ENCODE measurements at regions not wholly inside any gene's neighbourhood (a gene's known extent, or its start where the extent isn't known, plus 50 kb on each side); places are given as distances from the start of the nearest gene placed in this dataset.
"Not testable (repeated sequence)": the region's sequence is repeated elsewhere in the genome, so short reads cannot be mapped to it uniquely, and the experiment has no call there.

DNA sequence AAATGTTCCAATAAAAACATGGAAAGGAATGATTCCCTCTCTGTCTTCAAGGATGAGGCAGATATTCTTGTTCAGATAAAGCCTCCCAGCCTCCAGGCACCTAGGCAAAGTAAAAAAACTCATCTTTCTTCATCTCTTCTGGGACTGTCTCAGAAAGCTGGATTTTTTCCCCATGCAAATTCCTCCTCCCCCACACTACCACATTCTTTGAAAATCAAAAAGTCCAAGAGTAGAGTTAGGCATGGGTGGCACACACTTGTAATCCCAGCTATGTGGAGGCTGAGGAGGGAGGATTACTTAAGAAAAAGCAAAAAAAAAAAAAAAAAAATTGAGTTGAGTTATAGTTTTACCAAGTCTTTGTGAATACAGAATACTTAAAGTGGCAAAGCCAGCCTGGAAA, 82.8 kb downstream of the GLUL start (continued):
- TF ChIP-seq ZNF780A (CRISPR knock-in tag; IDR thresholded peaks at IDR 0.05) (no peak), ZBTB20 (CRISPR knock-in tag; IDR thresholded peaks at IDR 0.05; ENCODE audit: borderline replicate concordance, low read depth) (no peak), ZNF468 (CRISPR knock-in tag; IDR thresholded peaks at IDR 0.05) (no peak), ZNF674 (CRISPR knock-in tag; IDR thresholded peaks at IDR 0.05; ENCODE audit: low read depth) (no peak)

DNA sequence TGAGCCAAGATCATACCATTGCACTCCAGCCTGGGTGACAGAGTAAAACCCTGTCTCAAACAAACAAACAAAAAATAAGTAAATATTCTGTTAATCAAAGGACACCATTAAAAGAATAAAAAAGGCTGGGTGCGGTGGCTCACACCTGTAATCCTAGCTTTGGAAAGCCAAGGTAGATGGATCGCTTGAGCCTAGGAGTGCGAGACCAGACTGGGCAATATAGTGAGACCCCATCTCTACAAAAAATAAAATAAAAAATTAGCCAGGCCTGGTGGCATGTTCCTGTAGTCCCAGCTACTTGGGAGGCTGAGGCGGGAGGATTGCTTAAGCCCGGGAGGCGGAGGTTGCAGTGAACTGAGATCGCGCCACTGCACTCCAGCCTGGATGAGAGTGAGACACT, 84.1 kb downstream of the GLUL start:
- H3K9me3 ChIP-seq (ENCODE audit: low read length); FAIRE-seq; DNase-seq (ENCODE audit: low spot score); H3K4me2 ChIP-seq (ENCODE audit: low read depth, low read length); H3K4me3 ChIP-seq (replicated peaks in 1 of 3; ENCODE audit: insufficient read depth in 1 of 3, low read depth in 2 of 3, low read length in 3 of 3); H4K20me1 ChIP-seq (ENCODE audit: insufficient read depth, low read length); ATAC-seq; H3K79me2 ChIP-seq (ENCODE audit: insufficient read depth, low read length); H2AFZ ChIP-seq (ENCODE audit: low read length); H3K27me3 ChIP-seq (ENCODE audit: control insufficient read depth in 1 of 2, insufficient read depth in 2 of 2, low read length in 2 of 2); CTCF ChIA-PET (ENCODE audit: low intra/inter-chr PET ratio, low total read pairs); H3K27ac ChIP-seq (ENCODE audit: extremely low read length, insufficient read depth, low read length); in situ Hi-C loops (cut with HindIII; ENCODE audit: extremely low pct_ligation_motif_present, low pct_unique_long_range_greater_than_20kb); BruUV-seq (replicated peaks); H3K9ac ChIP-seq (ENCODE audit: insufficient read depth, low read depth, low read length); H3K36me3 ChIP-seq (replicated peaks in 1 of 2; ENCODE audit: control insufficient read depth in 1 of 2, insufficient read depth in 2 of 2, low read length in 2 of 2): not testable (repeated sequence)
- 97% methylated on average over 8 of the region's 8 CpGs for WGBS (ENCODE audit: low lambda C conversion rate)
- POLR2A ChIA-PET: interaction anchor here (1.5 kb wide), 1 partner anchor 16 kb away, joined by 4 read pairs; no protein-coding TSS in a partner anchor
- TF ChIP-seq, protein P1, sequence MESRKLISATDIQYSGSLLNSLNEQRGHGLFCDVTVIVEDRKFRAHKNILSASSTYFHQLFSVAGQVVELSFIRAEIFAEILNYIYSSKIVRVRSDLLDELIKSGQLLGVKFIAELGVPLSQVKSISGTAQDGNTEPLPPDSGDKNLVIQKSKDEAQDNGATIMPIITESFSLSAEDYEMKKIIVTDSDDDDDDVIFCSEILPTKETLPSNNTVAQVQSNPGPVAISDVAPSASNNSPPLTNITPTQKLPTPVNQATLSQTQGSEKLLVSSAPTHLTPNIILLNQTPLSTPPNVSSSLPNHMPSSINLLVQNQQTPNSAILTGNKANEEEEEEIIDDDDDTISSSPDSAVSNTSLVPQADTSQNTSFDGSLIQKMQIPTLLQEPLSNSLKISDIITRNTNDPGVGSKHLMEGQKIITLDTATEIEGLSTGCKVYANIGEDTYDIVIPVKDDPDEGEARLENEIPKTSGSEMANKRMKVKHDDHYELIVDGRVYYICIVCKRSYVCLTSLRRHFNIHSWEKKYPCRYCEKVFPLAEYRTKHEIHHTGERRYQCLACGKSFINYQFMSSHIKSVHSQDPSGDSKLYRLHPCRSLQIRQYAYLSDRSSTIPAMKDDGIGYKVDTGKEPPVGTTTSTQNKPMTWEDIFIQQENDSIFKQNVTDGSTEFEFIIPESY (CRISPR knock-in tag; IDR thresholded peaks at IDR 0.05): peak; percentile 63; the same call in 1 of the 2 replicates
- peak; percentile 71 for TF ChIP-seq ZNF121 (CRISPR knock-in tag; IDR thresholded peaks at IDR 0.05)
- H3K4me1 ChIP-seq (ENCODE audit: insufficient read depth, low read length): peaks cover 54% of the 10 kb centered on the region
- intact Hi-C loops (cut with micrococcal nuclease; ENCODE audit: unreplicated experiment): loop anchor here (10.0 kb wide), 1 partner anchor 223 kb away; no protein-coding TSS in a partner anchor
